Fibroblast of skin of right biceps (primary cell): ENCODE measurements at regions not wholly inside any gene's neighbourhood (a gene's known extent, or its start where the extent isn't known, plus 50 kb on each side); places are given as distances from the start of the nearest gene placed in this dataset.
"Not testable (repeated sequence)": the region's sequence is repeated elsewhere in the genome, so short reads cannot be mapped to it uniquely, and the experiment has no call there.

Experiments used
- DNase-seq: peaks from one replicate; pipeline ENCODE4 v3.0.0-alpha.2; 2013

DNA sequence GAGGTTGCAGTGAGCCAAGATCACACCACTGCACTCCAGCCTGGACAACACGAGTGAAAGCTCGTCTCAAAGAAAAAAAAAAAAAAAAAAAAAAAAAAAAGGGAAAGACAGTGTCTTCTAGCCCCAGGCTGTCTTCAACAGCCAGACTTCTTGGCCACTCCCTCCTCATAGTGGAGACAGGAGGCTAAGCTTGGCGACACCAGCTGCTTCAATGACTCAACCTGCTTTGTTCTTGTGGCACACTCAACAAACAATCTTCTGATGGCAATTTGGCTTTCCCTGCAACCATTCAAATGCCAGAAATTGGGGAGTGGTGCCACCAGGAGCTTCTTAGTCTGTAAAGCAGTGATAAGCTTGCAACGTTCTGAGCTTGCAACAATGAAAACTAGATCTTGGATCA is 290.4 kb upstream of the DYNLRB2 start:
- DNase-seq: no peak

DNA sequence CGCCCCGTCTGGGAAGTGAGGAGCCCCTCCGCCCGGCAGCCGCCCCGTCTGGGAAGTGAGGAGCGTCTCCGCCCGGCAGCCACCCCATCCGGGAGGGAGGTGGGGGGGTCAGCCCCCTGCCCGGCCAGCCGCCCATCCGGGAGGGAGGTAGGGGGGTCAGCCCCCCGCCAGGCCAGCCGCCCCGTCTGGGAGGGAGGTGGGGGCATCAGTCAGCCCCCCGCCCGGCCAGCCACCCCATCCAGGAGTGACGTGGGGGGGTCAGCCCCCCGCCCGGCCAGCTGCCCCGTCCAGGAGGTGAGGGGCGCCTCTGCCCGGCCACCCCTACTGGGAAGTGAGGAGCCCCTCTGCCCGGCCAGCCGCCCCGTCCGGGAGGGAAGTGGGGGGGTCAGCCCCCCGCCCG is 297.5 kb upstream of the DYNLRB2 start:
- DNase-seq: not testable (repeated sequence)

DNA sequence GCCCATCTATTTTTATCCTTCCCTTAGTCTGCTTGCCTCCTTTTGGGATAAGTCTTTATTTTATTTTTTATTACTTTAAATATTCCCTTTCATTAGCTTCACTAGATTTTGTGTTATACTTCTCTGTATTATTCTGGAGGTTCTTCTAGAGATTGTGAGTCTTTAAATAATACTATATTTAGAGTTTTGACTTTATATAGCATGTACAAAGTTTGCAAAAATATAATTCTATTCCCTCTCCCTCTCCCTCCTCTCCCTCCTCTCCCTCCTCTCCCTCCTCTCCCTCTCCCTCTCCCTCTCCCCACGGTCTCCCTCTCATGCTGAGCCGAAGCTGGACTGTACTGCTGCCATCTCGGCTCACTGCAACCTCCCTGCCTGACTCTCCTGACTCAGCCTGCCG is 298.5 kb upstream of the DYNLRB2 start:
- not testable (repeated sequence) for DNase-seq

DNA sequence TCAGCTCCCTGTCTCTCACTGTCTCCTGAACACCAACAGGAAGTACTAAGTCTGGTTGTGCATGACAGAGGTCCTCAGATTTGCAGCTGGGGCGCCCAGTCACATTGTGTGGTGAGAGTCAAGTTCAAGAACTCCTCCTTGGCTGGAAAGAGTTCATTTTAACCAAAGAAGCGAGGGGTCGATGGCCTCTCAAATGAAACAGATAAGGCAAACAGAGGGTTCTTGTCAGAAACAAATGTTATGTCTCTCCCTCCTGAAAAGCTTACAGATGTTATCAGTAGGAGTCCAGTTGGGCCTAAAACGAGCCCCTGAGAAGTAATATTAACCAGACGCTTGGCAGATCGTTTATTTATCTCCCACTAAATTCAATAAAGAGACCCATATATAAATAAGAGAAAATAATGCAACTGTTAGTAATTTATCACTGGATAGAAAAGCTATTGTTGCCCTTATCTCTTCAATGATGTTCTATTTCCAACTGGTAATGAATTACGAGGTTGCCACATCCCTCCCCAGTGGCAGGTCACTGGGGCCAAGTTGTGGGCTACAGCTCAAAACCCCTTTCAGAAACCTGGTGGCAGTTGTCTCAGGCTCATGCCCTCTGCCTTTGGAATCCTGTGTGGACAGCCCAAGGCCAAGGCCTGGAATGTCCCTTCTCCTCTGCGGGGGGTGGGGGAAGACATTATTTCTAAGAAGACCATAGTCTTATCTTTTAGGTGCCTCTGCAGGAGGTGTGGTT is 307.5 kb upstream of the DYNLRB2 start:
- no peak for DNase-seq

DNA sequence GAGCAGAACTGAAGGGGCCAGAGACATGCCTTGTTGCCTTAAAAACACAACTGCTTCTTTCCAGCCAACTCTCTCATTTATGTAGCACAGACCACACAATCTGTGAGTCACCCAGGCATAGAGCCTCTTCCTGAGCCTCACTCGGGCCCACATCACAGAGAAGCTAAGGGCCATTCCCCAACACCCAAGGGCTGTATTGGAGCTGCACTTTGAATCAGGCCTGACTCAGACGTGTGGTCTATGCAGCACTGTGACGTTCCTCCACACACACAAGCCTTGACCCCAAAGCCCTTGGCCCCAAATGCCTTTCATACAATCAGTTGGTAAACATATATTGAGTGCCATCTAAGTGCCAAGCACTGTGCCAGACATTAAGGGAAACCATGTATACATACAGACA is 308.9 kb upstream of the DYNLRB2 start:
- peak; percentile 94 for DNase-seq

DNA sequence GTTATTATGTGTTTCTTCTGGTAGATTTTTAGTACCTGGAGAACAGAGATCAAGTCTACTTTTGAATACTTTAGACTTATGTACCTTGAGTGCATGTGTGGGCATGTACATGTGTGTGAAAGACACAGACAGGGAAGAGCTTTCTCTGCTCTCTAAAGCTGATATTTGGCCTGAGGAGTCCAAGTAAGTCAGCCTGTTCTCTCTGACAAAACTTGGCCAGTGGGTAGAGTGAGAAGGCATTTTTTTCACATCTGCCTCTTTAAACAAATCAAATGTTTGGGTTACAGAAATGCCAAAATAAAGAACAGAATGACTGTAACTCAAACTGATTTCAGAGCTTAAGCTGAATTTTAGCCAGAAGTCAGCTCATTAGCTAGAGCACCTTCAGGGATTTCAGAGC is 309.7 kb upstream of the DYNLRB2 start:
- peak; percentile 6 for DNase-seq

DNA sequence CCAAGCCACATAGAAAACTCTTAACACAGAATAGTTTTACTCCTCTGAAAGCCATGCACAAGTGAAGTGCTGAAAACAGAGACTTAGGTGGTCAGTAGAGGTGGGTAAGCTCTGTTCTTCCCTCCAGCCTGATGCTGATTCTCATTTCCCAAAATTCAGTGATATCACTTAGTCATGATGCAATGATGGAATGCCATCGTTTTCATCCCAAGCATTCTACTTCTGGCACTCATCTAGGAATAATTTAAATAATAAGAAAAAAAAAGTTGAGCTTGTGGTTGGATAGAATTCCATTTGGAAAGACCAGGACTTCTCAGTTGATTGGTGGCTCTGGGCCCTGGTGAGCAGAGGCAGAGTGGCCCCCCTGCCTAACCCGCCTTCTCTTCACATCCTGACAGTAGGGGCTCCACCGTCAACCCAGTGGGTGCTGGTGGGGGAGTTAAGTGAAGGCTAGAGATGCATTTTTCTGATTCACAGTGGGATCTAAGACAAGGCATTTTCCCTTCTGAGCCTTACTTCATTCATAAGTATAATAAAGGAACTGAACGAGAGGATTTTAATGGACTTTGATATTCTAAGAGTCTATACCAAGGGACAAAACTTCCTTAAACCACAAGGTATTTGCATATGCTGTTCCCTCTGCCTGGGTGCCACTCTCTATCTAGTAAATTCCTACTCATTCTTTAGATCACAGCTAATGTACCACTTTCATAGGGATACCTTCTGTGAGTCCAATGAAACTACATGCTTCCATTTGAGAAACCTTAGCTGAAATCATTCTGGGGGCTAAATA is 310.3 kb upstream of the DYNLRB2 start:
- peak; percentile 34 for DNase-seq

DNA sequence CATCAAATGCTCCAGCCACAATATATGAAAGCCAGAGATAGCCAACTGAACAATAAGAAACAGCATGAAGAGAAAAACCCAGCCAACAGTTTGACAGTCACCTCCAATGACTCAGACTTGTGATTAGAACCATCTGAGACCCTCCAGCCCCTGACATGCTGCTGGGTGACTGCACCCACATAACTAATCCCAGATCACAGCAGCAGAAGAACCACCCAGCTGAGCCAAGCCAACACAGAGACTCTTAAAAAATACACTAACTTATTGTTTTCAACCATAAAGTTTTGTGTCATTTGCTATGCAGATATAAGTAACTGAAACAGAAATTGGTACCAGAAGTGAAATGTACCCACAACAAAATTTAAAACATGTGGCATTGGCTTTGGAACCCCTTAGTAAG is 314.3 kb upstream of the DYNLRB2 start:
- DNase-seq: no peak

DNA sequence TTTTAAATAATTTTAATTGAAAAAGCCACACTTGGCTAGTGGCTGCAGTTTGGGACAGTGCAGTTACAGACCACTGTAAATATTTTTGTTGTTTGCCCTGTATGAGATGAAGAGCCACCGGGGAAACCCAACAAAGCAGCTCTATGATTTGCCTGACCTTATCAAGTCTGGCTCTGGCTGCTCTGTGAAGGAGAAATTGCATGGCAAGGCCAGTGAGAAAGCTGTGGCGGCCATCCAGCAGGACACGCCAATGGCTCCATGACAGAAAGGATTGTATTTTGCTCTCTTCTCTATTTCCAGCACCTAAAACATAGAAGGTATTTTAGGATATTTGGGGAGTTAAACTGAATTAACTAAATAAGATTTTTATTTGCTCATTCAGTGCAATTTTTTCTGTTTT is 330.0 kb upstream of the DYNLRB2 start:
- no peak for DNase-seq

DNA sequence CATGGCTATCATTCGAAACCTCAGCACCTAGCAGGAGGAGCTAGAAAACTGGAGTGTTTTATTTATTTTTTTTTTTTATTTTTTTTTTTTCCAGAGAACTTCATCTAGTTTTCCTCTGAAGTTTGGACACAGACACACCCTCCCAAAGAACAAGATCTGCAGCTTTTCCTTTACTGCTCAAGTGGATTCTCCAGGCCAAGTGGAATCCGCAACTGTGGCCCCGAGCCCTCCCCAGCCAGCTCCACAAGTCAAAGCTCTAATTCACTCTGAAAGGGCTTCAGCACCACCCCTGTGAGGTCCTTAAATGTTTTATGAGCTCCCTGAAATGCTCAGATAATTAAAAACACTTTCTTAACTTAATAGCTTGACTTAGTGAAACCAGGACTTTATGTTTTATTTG is 332.1 kb upstream of the DYNLRB2 start:
- no peak for DNase-seq

DNA sequence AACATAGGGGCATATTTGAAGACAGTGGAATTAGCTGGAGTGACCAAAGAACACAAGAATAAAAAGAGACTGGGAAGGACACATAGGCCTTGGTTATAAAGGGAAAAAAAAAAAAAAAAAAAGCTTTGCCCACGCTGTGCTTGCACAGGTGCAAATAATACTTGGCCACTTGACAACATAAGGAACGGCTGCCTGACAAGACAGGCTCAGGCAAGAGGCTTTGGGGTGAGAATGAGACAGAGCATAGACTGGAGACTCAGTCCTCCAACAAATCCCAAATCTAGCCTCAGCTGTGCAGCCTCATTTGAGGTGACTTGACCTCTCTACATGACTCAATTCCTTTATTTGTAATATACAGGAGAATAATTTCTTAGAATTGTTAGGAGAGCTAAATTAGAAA is 332.8 kb upstream of the DYNLRB2 start:
- DNase-seq: no peak

DNA sequence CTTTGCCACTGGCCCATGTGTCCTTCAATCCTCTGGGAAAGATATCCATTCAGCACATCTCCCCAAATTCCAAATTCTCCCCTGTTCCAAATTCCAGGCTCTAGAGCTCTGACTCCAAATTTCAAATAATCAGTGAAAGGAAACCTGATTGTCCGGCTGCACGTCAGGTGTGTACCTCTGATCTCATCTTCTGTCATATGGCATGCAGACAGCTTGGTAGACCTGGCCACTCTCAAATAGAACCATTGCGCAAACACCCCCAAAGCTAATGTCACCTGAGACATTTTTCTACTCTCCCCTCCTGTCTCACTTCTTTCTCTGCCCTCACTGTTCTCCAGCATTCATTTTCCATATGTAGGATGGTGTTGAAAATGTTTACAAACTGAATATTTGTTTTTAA is 337.0 kb upstream of the DYNLRB2 start:
- DNase-seq: no peak

DNA sequence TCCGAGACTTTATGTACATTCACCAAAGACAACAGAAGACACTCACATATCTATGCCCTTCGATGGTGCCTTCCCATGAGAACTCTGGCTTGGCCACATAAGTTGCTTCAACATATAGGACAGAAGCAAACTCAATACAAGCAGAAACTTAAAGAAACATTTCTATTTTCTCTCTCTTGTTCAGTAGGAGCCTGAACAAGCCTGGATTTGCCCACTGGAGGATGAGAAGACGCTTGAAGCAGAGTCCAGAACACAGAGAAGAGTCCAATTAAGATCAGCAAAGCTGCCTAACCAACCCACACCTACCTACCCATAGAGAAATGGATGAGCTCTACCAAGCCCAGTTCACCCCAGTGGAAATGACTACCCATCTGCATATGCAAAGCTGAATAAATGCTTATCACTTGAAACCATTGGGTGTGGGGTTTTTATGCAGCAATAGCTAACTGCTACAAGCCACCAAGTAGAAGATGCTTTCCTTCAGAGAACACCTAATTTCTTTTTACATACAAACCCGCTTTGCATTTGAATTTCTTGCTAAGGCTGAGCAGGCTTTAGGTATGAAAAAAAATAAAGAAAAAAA is 337.9 kb upstream of the DYNLRB2 start:
- no peak for DNase-seq

DNA sequence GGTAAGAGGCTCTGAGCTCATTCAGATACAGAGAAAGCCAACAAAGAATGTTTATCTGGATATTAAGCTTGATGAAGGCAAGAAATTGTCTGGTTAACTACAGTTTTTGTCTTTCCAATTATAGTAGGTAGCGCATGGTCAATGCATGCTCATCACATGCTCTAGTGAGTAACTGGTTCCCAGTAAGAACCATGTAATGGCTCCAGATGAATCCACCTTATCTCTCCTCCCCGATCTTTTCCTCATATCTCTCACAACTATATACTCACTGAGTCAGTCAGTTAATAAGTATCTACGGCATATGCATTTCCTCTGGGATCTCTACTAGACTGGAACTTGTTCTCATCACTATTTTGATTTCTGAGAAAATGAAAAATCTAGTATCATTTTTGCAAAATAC is 340.7 kb upstream of the DYNLRB2 start:
- DNase-seq: no peak

DNA sequence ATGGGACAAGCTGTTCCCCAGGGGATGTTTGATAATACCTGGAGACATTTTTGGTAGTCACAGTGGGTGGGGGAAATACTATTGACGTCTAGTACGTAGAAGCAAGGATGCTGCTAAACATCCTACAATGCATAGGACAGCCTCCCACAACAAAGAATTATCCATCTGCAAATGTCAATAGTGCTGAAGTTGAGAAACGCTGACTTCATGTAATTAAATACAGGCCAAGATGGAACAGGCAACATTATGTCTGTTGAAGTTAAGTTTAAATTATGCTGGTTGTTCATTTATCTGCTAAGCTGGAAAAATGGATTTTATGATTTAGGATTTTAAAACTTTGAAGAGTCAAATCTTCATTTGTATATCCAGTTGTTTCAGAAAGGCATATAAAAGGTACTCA is 341.2 kb upstream of the DYNLRB2 start:
- DNase-seq: no peak

DNA sequence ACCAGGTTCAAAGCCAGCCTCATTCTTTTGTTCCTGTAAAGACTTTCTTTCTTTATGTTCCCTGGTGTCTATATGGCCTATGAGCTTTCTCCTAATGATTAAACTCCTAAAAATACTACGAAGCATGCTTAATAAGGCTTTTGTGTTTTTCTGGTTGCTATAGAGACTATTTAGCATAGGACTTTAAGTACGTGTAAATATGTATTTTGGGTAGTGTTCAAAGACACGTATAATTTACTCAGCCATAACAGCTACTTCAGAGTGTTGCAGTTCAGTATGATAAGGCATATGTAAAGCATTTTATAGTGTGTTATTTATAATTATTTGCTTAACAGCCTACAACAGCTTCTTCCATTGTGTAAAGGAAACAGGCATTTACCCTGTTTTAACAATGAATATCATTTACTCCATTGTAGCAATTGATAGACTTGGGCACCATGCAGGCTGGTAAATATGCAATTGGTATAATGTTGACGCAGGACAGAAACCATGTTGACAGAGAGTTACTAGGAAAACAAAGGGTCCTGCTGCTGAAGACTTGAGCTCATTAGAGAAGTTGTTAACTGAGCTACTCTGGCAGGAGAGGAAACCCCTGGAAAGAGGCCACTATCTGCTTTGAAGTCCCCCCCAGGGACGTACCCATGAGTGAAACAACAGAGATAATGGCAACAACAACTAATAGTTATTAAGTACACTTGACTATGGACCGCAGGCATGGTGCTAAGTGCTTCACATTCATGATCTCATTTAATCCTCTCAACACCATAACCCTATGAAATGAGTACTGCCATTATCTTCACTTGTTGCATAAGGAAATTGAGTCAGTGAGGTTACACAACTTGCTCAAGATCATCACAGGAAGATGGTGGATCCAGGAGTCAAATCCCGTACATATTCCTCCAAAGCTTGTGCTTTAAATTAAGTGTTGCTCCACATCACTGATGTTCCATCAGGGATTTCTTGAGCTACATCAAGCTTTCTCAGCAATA is 342.2 kb upstream of the DYNLRB2 start:
- peak; percentile 27 for DNase-seq

DNA sequence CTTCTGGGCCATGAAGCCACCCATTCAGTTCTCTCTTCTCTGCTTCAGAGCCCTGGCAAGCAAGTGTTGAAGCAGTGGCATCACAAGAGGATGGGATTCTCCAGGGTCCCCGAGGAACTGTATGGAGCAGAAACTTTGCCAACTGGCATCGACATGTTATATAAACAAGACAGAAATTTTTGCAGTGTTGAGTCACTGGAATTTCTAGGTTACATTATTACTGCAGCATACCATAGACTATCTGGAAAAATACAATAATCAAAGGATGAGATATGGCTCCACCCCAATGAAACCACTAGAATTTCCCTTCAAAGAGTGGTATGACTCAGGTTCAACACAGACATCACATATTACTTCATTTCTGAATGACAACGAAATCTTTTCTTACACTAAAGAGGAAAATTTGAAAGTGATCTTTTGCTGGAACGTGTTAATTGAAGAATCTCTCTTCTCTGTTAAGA is 343.0 kb upstream of the DYNLRB2 start:
- peak; percentile 96 for DNase-seq

DNA sequence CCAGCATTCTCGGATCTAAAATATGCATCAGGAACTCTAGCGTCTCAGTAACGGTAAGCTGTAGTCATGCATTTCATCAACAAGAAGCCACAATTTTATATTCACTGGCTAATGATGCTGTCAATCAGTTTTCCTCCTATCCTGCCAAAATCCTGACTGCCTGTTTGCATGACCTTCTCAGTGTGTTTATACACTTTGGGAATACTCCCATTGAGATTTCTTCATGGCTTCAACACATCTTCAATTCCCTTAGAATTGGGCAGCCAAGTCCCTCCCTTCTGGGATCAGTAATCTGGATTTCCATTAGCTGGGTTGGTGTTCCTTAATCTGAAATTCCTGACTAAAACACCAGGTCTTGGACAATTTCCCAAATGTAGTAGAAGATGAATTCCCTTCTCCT is 348.9 kb upstream of the DYNLRB2 start:
- peak; percentile 22 for DNase-seq

DNA sequence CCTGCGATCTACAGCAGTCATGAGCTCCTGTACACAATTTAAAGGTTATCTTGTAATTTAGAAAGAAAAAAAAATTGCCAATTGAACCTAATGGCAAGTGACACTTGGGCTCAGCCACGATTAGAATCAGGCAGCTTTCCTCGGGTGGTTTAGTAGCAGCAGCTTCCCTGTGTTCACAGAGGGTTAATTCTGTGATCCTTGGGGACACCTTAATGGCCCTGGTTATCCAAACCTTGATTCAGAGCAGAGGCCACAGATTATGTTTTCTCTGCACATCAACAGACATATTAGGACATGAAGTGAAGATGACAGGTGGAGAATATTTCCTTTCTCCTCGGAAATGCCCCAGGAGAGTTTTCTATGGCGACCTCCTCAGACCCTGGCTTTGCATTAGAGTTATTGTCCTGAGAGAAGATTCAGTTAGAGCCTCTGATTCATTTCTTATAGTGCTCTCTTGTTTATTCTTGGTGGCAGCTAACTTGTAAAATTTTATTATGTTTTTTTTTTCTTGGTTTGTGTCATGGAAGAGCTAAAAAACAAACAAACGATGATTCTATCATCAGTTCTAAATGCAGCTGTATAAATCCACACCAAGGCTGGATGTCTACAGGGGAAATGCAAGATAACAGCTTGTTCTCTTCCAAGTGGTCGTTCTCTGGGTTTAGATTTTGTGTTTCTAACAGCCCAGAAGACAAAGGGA is 351.2 kb upstream of the DYNLRB2 start:
- DNase-seq: no peak

DNA sequence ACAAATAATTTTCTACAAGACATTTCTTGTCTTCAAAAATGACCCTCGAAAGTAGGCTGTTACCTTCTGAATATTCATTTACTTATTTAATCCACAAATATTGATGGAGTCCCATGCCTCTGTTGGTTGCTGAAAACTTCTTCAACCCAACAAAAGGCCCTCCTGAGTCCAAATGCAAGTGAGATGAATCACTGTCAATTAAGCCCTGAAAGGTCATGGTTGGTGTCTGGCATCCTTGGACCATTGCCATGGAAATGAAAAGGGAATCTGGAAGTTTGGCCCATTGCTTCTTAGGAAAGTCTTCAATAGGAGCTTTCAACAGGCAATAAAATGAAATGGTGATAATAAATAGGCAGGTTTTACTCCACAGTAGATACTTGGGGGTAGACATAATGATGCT is 364.7 kb upstream of the DYNLRB2 start:
- DNase-seq: peak; percentile 56

DNA sequence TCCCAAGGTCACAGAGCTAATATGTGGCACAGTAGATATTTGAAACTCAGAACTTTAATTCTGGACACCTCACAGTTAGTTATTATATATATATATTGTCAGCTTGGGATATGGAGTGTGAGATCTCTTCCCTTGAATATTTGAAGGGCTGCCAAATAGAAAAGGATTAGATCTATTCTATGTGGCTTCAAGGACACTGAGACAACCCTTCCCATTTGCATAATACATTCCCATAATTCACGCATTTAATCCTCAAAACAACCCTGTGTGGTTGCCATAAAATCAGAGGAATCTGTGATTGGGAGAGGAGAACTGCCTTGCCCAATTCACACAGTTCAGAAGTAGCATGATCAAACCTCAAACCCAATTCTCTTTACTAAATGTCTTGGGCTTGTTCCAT is 365.8 kb upstream of the DYNLRB2 start:
- peak; percentile 67 for DNase-seq

DNA sequence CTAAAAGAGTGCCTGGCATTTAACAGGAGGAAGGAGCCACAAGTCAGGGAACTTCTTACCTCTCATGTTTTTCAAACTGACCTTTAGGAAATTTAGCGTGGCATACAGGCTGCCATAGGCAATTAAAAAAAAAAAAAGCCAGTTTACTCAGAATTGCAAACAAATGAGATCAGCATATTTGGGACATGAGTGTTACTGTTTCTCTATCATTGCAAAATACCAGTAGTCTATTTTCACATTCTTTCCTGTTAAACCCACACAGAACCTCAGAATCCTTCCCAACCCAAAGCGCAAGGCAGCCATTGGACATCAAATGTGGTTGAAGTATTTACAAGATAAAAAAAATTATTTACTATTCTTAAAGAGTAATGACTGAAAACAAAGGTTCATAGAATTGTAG is 366.4 kb upstream of the DYNLRB2 start:
- peak; percentile 88 for DNase-seq
